ENCODE measurements at regions not wholly inside any gene's neighbourhood (a gene's known extent, or its start where the extent isn't known, plus 50 kb on each side); places are given as distances from the start of the nearest gene placed in this dataset.

DNA sequence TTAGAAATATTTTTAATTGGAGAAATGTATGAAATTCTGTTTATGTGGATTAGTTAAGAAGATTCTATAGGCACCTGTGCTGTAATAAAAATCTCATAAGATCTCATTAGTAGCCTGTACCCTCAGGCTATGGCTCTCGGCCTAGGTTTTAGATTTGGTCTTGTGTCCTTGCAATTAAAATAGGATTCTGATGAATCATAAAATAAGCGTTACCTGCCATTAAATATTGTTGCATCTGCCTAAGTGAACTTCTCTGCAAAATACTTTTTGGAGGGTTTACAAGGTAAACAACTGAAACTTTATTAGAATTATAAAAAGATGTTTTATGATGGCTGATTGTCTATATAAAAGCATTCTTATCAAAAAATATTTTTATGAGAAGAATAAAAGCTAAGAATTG lies 804.1 kb upstream of the ANO3 start:
- TF ChIP-seq, protein P1, sequence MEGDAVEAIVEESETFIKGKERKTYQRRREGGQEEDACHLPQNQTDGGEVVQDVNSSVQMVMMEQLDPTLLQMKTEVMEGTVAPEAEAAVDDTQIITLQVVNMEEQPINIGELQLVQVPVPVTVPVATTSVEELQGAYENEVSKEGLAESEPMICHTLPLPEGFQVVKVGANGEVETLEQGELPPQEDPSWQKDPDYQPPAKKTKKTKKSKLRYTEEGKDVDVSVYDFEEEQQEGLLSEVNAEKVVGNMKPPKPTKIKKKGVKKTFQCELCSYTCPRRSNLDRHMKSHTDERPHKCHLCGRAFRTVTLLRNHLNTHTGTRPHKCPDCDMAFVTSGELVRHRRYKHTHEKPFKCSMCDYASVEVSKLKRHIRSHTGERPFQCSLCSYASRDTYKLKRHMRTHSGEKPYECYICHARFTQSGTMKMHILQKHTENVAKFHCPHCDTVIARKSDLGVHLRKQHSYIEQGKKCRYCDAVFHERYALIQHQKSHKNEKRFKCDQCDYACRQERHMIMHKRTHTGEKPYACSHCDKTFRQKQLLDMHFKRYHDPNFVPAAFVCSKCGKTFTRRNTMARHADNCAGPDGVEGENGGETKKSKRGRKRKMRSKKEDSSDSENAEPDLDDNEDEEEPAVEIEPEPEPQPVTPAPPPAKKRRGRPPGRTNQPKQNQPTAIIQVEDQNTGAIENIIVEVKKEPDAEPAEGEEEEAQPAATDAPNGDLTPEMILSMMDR (IDR thresholded peaks at IDR 0.05), result no peak
- no peak for TF ChIP-seq POLR2A (IDR thresholded peaks at IDR 0.05)

All from vagina (tissue), 2 donors.